A549 (cell line): ENCODE measurements at regions not wholly inside any gene's neighbourhood (a gene's known extent, or its start where the extent isn't known, plus 50 kb on each side); places are given as distances from the start of the nearest gene placed in this dataset.

Experiments used
- ATAC-seq, 2 experiments: fragments of 200-7000 bp in 1 of 2; fragments of >200 bp in 1 of 2; cut with Nextera tagmentation in 1 of 2; cut with Tn5 transposase in 1 of 2; 3 replicates each; pipeline versions ENCODE4 v1.8.0 to v1.9.1; 2018 to 2020; ENCODE audit warnings: mild to moderate bottlenecking in 1 of 2, moderate library complexity in 1 of 2
- CTCF ChIA-PET: fragments of 300-600 bp; sonication (Branson Sonifier 250); formaldehyde crosslinking; extraction: SDS; loops from one replicate; lab custom pipeline; 2021; ENCODE audit warnings: antibody characterized with exemption, inconsistent platforms; lab: Yijun Ruan, JAX
- POLR2A ChIA-PET: fragments of 350-600 bp; formaldehyde crosslinking; extraction: SDS; loops from one replicate; lab custom pipeline; 2021; ENCODE audit warnings: antibody characterized with exemption, inconsistent platforms; lab: Yijun Ruan, JAX
- DNase-seq, 2 experiments: peaks; one replicate each; pipeline versions ENCODE4 v3.0.0 to v3.0.0-alpha.2; 2011 to 2016; ENCODE audit warnings: low read depth in 1 of 2, low spot score in 1 of 2
- FAIRE-seq: peaks from 2 replicates; lab custom pipeline; 2011; peaks lifted over from hg19 to GRCh38; lab: Jason Lieb, UNC
- H3K27ac ChIP-seq, 2 experiments: fragments of >200 bp; sonication (Bioruptor Twin); formaldehyde crosslinking; 3 replicates each; pipeline ENCODE4 v1.5.1; 2016 to 2017
- H3K4me1 ChIP-seq: fragments of >200 bp; sonication (Bioruptor Twin); formaldehyde crosslinking; 3 replicates; pipeline ENCODE4 v1.6.1; 2016
- H3K4me2 ChIP-seq: fragments of >200 bp; sonication (Bioruptor Twin); formaldehyde crosslinking; 3 replicates; pipeline ENCODE4 v1.6.1; 2016
- H3K4me3 ChIP-seq: fragments of >200 bp; sonication (Bioruptor Twin); formaldehyde crosslinking; 3 replicates; pipeline ENCODE4 v1.5.1; 2016
- H3K9me3 ChIP-seq: fragments of >200 bp; sonication (Bioruptor Twin); formaldehyde crosslinking; 3 replicates; pipeline ENCODE4 v1.6.1; 2016
- ATOH8 ChIP-seq: fragments of 250-450 bp; sonication (Bioruptor Pico); IDR thresholded peaks from 2 replicates; pipeline ENCODE4 v1.5.0; 2020; ENCODE audit warnings: low read depth, mild to moderate bottlenecking, moderate library complexity
- BCL3 ChIP-seq: fragments of >200 bp; sonication (Bioruptor Twin); formaldehyde crosslinking; IDR thresholded peaks from 3 replicates; pipeline ENCODE4 v1.6.1; 2016
- BHLHE40 ChIP-seq: IDR thresholded peaks from 2 replicates; pipeline ENCODE4 v1.6.1; 2012; ENCODE audit warnings: low read depth, low read length, inconsistent platforms
- CBX2 ChIP-seq: fragments of 200-600 bp; sonication (generic); IDR thresholded peaks from 2 replicates; pipeline ENCODE4 v1.6.1; 2016; ENCODE audit warnings: low read depth, mild to moderate bottlenecking, borderline replicate concordance
- CHD4 ChIP-seq: fragments of 200-600 bp; sonication (generic); IDR thresholded peaks from 2 replicates; pipeline ENCODE4 v1.6.1; 2016; ENCODE audit warnings: antibody characterized with exemption, mild to moderate bottlenecking, borderline replicate concordance
- CTCF ChIP-seq: fragments of >200 bp; sonication (Bioruptor Twin); formaldehyde crosslinking; IDR thresholded peaks from 3 replicates; pipeline ENCODE4 v1.5.1; 2016
- E2F6 ChIP-seq: IDR thresholded peaks from 2 replicates; pipeline ENCODE4 v1.6.1; 2012; ENCODE audit warnings: low read depth, borderline replicate concordance
- EHMT2 ChIP-seq: fragments of 200-600 bp; sonication (generic); IDR thresholded peaks from 2 replicates; pipeline ENCODE4 v1.6.1; 2016; ENCODE audit warnings: antibody characterized with exemption, low read depth, mild to moderate bottlenecking, moderate library complexity
- ELK1 ChIP-seq: fragments of 150-350 bp; IDR thresholded peaks from 2 replicates; pipeline ENCODE4 v1.6.1; 2014; ENCODE audit warnings: low read depth, mild to moderate bottlenecking, low read length
- EP300 ChIP-seq, 2 experiments: fragments of >200 bp; sonication (Bioruptor Twin); formaldehyde crosslinking; IDR thresholded peaks; 2 replicates in 1 of 2; 3 replicates in 1 of 2; pipeline ENCODE4 v1.6.1; 2016 to 2017
- ESRRA ChIP-seq: fragments of 150-350 bp; IDR thresholded peaks from 2 replicates; pipeline ENCODE4 v1.6.1; 2014; ENCODE audit warnings: mild to moderate bottlenecking, low read length, borderline replicate concordance
- FOXS1 ChIP-seq: fragments of 250-450 bp; sonication (Bioruptor Pico); IDR thresholded peaks from 2 replicates; pipeline ENCODE4 v1.5.0; 2020; ENCODE audit warnings: mild to moderate bottlenecking, moderate library complexity
- GATA3 ChIP-seq: IDR thresholded peaks from 2 replicates; pipeline ENCODE4 v1.6.1; 2012; ENCODE audit warnings: borderline replicate concordance
- HDAC2 ChIP-seq: fragments of 200-600 bp; sonication (generic); IDR thresholded peaks from 2 replicates; pipeline ENCODE4 v1.6.1; 2016
- HEYL ChIP-seq: fragments of 250-450 bp; sonication (Bioruptor Pico); IDR thresholded peaks from 2 replicates; pipeline ENCODE4 v1.8.0; 2021; ENCODE audit warnings: mild to moderate bottlenecking, moderate library complexity
- JUNB ChIP-seq: fragments of >200 bp; sonication (Bioruptor Twin); formaldehyde crosslinking; IDR thresholded peaks from 2 replicates; pipeline ENCODE4 v1.6.1; 2016
- KDM5A ChIP-seq: fragments of 200-600 bp; sonication (generic); IDR thresholded peaks from 2 replicates; pipeline ENCODE4 v1.6.1; 2016; ENCODE audit warnings: antibody characterized with exemption, mild to moderate bottlenecking
- MAX ChIP-seq: IDR thresholded peaks from 2 replicates; pipeline ENCODE4 v1.6.1; 2012
- NR3C1 ChIP-seq: fragments of >200 bp; sonication (Bioruptor Twin); formaldehyde crosslinking; IDR thresholded peaks from 3 replicates; pipeline ENCODE4 v1.6.1; 2017
- POLR2A ChIP-seq: IDR thresholded peaks from 2 replicates; pipeline ENCODE4 v1.6.1; 2012; ENCODE audit warnings: mild to moderate bottlenecking, low read length
- POLR2AphosphoS2 ChIP-seq: conservative IDR thresholded peaks from 2 replicates; pipeline ENCODE4 v1.6.1; 2012; ENCODE audit warnings: low read length, improper control_type of control experiment, inconsistent platforms
- RAD21 ChIP-seq, 2 experiments: fragments of >200 bp in 1 of 2; sonication (Bioruptor Twin) in 1 of 2; formaldehyde crosslinking in 1 of 2; IDR thresholded peaks in 1 of 2; conservative IDR thresholded peaks in 1 of 2; 2 replicates in 1 of 2; 3 replicates in 1 of 2; pipeline ENCODE4 v1.6.1; 2012 to 2018; ENCODE audit warnings: inconsistent platforms in 1 of 2
- RCOR1 ChIP-seq: fragments of 150-350 bp; IDR thresholded peaks from 2 replicates; pipeline ENCODE4 v1.6.1; 2014; ENCODE audit warnings: antibody characterized with exemption, low read length, low read depth
- SMC3 ChIP-seq: fragments of >200 bp; sonication (Bioruptor Twin); formaldehyde crosslinking; IDR thresholded peaks from 3 replicates; pipeline ENCODE4 v1.6.1; 2018; ENCODE audit warnings: inconsistent platforms
- SREBF2 ChIP-seq: fragments of 450-650 bp; IDR thresholded peaks from 2 replicates; pipeline ENCODE4 v1.6.1; 2014; ENCODE audit warnings: mild to moderate bottlenecking, moderate library complexity
- TFCP2L1 ChIP-seq: fragments of 250-450 bp; sonication (Bioruptor Pico); IDR thresholded peaks from 2 replicates; pipeline ENCODE4 v1.5.0; 2021; ENCODE audit warnings: mild to moderate bottlenecking
- TP53 ChIP-seq: fragments of 250-450 bp; sonication (Bioruptor Pico); IDR thresholded peaks from 2 replicates; pipeline ENCODE4 v1.5.0; 2021; ENCODE audit warnings: mild to moderate bottlenecking, moderate library complexity
- WGBS: methylation state at CpG from one replicate; pipeline ENCODE4 v1.1.6; 2017; ENCODE audit errors: missing lambda C conversion rate; 5-methylcytosine and 5-hydroxymethylcytosine counted together
- TF ChIP-seq, protein P1 (sequence below): IDR thresholded peaks from 2 replicates; pipeline ENCODE4 v1.6.1; 2012

GRCh38 chr16:13401641-13402040 is 500.2 kb downstream of the SHISA9 start:
- TF ChIP-seq NR3C1 (no peak), ATOH8 (CRISPR knock-in tag) (no peak), BCL3 (no peak), HEYL (CRISPR knock-in tag) (no peak)
- DNase-seq (no peak), ATAC-seq (no peak), FAIRE-seq (no peak)
- H3K4me3 ChIP-seq, result no peak overlapping the region
- ChIA-PET CTCF (interaction anchor here (0.6 kb wide), 1 partner anchor 635 kb away, joined by 3 read pairs; no protein-coding TSS in a partner anchor), POLR2A (no interaction called here)
- 25% methylated on average over 4 of the region's 4 CpGs for whole genome bisulfite sequencing
- no peak overlapping the region for H3K27ac ChIP-seq
- no peaks in the 10 kb centered on the region for H3K4me1 ChIP-seq
- H3K4me2 ChIP-seq, result no peak overlapping the region
- no peaks in the 10 kb centered on the region for H3K9me3 ChIP-seq

DNA sequence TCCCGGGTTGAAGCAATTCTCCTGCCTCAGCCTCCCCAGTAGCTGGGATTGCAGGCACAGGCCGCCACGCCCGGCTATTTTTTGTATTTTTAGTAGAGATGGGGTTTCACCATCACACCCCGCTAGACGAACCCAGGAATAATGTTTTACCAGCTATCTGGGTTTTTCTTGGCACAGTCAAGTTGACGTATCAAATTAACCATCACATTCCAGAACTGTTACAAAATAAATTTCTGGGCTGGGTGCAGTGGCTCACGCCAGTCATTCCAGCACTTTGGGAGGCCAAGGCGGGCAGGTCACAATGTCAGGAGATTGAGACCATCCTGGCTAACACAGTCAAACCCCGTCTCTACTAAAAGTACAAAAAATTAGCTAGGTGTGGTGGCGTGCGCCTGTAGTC is 501.2 kb downstream of the SHISA9 start:
- Histone ChIP-seq H3K4me2 (no peak overlapping the region), H3K4me3 (no peak overlapping the region), H3K27ac (no peak overlapping the region), H3K4me1 (no peaks in the 10 kb centered on the region), H3K9me3 (no peaks in the 10 kb centered on the region)
- ChIA-PET CTCF (no interaction called here), POLR2A (no interaction called here)
- FAIRE-seq (no peak), DNase-seq (no peak), ATAC-seq (no peak)
- WGBS, result 18% methylated on average over 12 of the region's 12 CpGs
- TF ChIP-seq TFCP2L1, result no peak
- no peak for TF ChIP-seq NR3C1
- no peak for TF ChIP-seq MAX
- TF ChIP-seq TP53, result no peak
- no peak for TF ChIP-seq RCOR1
- no peak for TF ChIP-seq POLR2AphosphoS2
- no peak for TF ChIP-seq POLR2A
- TF ChIP-seq CHD4, result no peak
- TF ChIP-seq BHLHE40, result no peak
- TF ChIP-seq EHMT2, result no peak
- TF ChIP-seq ELK1, result no peak
- no peak for TF ChIP-seq GATA3
- TF ChIP-seq, all 56 proteins: peak for 0

DNA sequence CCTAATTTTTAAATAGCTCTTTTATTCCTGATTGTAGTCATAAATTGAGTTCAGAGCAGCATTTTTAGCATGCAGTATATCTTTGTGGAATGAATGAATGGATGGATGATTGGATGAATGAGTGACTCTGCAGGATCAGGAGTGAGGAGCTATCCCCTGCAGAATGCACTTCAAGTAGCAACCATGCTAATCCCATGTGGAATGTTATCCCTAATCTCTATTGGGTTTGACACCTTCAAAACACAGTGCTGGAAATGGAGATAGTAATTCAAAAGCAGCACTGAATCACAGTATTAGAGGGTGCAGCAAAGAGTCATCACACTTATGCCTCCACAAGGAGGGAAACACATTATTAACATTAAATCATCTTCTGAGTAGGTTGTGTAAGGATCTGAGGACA is 501.9 kb downstream of the SHISA9 start:
- ATAC-seq (no peak), DNase-seq (no peak), FAIRE-seq (no peak)
- Histone ChIP-seq H3K27ac (no peak overlapping the region), H3K9me3 (no peaks in the 10 kb centered on the region), H3K4me3 (no peak overlapping the region), H3K4me1 (no peaks in the 10 kb centered on the region), H3K4me2 (no peak overlapping the region)
- CTCF ChIA-PET, result interaction anchor here (0.8 kb wide), 1 partner anchor 16 kb away, joined by 3 read pairs; no protein-coding TSS in a partner anchor
- POLR2A ChIA-PET, result no interaction called here
- TF ChIP-seq JUNB (no peak), ESRRA (no peak), HEYL (CRISPR knock-in tag) (no peak), FOXS1 (CRISPR knock-in tag) (no peak), RAD21 (conservative IDR thresholded peaks at IDR 0.05 in 1 of 2, IDR thresholded peaks at IDR 0.05 in 1 of 2) (no peak), NR3C1 (no peak), EP300 (IDR thresholded peaks at IDR 0.05) (no peak), E2F6 (no peak), BCL3 (no peak), SMC3 (no peak), CBX2 (no peak), SREBF2 (no peak), MAX (no peak), CTCF (no peak), HDAC2 (no peak), KDM5A (no peak)
- TF ChIP-seq, protein P1, sequence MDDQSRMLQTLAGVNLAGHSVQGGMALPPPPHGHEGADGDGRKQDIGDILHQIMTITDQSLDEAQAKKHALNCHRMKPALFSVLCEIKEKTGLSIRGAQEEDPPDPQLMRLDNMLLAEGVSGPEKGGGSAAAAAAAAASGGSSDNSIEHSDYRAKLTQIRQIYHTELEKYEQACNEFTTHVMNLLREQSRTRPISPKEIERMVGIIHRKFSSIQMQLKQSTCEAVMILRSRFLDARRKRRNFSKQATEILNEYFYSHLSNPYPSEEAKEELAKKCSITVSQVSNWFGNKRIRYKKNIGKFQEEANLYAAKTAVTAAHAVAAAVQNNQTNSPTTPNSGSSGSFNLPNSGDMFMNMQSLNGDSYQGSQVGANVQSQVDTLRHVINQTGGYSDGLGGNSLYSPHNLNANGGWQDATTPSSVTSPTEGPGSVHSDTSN, result no peak
